ENCODE measurements at regions not wholly inside any gene's neighbourhood (a gene's known extent, or its start where the extent isn't known, plus 50 kb on each side); places are given as distances from the start of the nearest gene placed in this dataset.
A peak's percentile ranks its signal among the peaks of the same experiment; 100 is the strongest.
"Not testable (repeated sequence)": the region's sequence is repeated elsewhere in the genome, so short reads cannot be mapped to it uniquely, and the experiment has no call there.

- DNase-seq = peak; percentile 79
Measured at GRCh38 chr12:8396225-8397071, 59.3 kb upstream of the CLEC6A start.

- not testable (repeated sequence) for DNase-seq
Measured at GRCh38 chr12:8397378-8397777, 58.4 kb upstream of the CLEC6A start.

GRCh38 chr12:8399496-8400034 is 56.2 kb upstream of the CLEC6A start:
- DNase-seq = not testable (repeated sequence)

- not testable (repeated sequence) for DNase-seq
Measured at GRCh38 chr12:8403834-8404233, 51.9 kb upstream of the CLEC6A start.

DNA sequence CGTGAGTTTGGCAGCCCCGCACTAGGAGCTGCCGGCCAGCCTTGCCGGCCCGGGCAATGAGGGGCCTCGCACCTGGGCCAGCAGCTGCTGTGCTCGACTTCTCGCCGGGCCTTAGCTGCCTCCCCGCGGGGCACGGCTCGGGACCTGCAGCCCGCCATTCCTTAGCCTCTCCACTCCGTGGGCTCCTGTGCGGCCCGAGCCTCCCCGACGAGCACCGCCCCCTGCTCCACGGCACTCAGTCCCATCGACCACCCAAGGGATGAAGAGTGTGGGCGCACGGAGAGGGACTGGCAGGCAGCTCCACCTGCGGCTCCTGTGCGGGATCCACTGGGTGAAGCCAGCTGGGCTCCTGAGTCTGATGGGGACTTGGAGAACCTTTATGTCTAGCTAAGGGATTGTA is 51.4 kb upstream of the CLEC6A start:
- DNase-seq = not testable (repeated sequence)
